ENCODE measurements at regions not wholly inside any gene's neighbourhood (a gene's known extent, or its start where the extent isn't known, plus 50 kb on each side); places are given as distances from the start of the nearest gene placed in this dataset.

DNA sequence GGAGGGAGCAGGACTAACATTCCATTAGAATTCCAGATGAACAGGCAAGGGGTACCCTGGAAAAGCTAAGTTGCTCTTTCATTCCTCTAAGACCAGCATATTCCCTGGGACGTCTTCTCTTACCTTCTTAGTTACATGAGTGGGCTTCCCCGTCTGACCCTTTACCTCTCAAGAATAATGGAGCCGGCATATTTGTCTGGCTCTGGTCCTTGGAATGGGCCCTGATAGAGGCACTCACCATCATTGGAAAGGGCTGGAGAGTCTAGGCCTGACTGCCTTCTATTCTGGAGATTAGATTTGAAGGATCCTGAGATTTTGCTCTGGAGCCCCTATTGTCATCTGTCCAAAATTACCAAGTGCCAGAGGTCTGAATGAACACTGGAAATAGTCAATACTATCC, 347.5 kb downstream of the MYCN start:
- H2BK15ac ChIP-seq (ENCODE audit: low read depth, low read length) = no peak overlapping the region
- H4K5ac ChIP-seq (ENCODE audit: insufficient read length, low read depth, low read length) = no peak overlapping the region
- Mint-ChIP-seq H3K4me3 (no peak overlapping the region), H3K27me3 (ENCODE audit: low read depth) (no peaks in the 10 kb centered on the region; the same call in none of the 2 replicates), H3K9me3 (no peaks in the 10 kb centered on the region; a peak in 2 of 5 replicates), H3K27ac (no peak overlapping the region), H3K4me1 (peaks cover 0 to 3% of the 10 kb centered on the region in 2 experiments; a peak in 1 of 4 replicates), H3K36me3 (ENCODE audit: insufficient read depth in 1 of 3, low read depth in 3 of 3) (no peaks in the 10 kb centered on the region; a peak in 1 of 7 replicates)
- H3K4me1 ChIP-seq (ENCODE audit: insufficient read depth, low read length) = no peaks in the 10 kb centered on the region; the same call in 1 of the 2 replicates
- no peak overlapping the region for H2BK20ac ChIP-seq (ENCODE audit: low read depth, low read length, poor library complexity, severe bottlenecking)
- H4K8ac ChIP-seq (replicated peaks; ENCODE audit: insufficient read length, low read depth, low read length) = no peak overlapping the region
- H3K4me2 ChIP-seq (ENCODE audit: insufficient read depth, insufficient read length, low read length) = no peak overlapping the region
- DNase-seq = no peak
- H3K27ac ChIP-seq (ENCODE audit: insufficient read length, low read depth, low read length) = no peak overlapping the region
- no peaks in the 10 kb centered on the region for H3K27me3 ChIP-seq (ENCODE audit: insufficient read depth, low read length)
- H2BK5ac ChIP-seq (ENCODE audit: insufficient read length, low read length) = no peak overlapping the region
- H3T11ph ChIP-seq (ENCODE audit: low read length) = no peak overlapping the region
- no peak overlapping the region for H3K4ac ChIP-seq (ENCODE audit: low read depth, low read length)
- no peak overlapping the region for H3K56ac ChIP-seq (ENCODE audit: insufficient read length, low read depth, low read length)
- no peak for TF ChIP-seq CTCF (conservative IDR thresholded peaks at IDR 0.05)
- no peak overlapping the region for H4K91ac ChIP-seq (ENCODE audit: insufficient read length, low read depth, low read length)
- no peaks in the 10 kb centered on the region for H3K79me1 ChIP-seq (ENCODE audit: insufficient read depth, low read depth, low read length, poor library complexity, severe bottlenecking)
- no peak overlapping the region for H3K9ac ChIP-seq (ENCODE audit: extremely low read depth, insufficient read length, low read length)
- no peaks in the 10 kb centered on the region for H3K9me3 ChIP-seq (ENCODE audit: control insufficient read depth, low read depth, low read length)
- no CpG with 5 or more reads among the region's 3 CpGs for WGBS (ENCODE audit: extremely low coverage, insufficient read length, low lambda C conversion rate)
- no peak overlapping the region for H3K18ac ChIP-seq (ENCODE audit: insufficient read length, low read depth, low read length)
- H2BK12ac ChIP-seq (ENCODE audit: insufficient read length, low read depth, low read length) = no peak overlapping the region
- no peaks in the 10 kb centered on the region for H3K79me2 ChIP-seq (ENCODE audit: insufficient read depth, low read length)
- no peaks in the 10 kb centered on the region for H4K20me1 ChIP-seq (ENCODE audit: control insufficient read depth, insufficient read depth, insufficient read length)
- H3K23ac ChIP-seq (ENCODE audit: insufficient read length, low read depth, low read length) = no peak overlapping the region
- H2BK120ac ChIP-seq (ENCODE audit: low read depth, low read length, poor library complexity, severe bottlenecking) = no peak overlapping the region
- no peaks in the 10 kb centered on the region for H3K23me2 ChIP-seq (ENCODE audit: insufficient read length, low read depth, low read length, poor library complexity, severe bottlenecking)
- no peak overlapping the region for H3K14ac ChIP-seq (ENCODE audit: insufficient read depth, low read length)
- H2AFZ ChIP-seq (ENCODE audit: low read length) = no peak overlapping the region
- H2AK5ac ChIP-seq (ENCODE audit: insufficient read length, low read length) = no peak overlapping the region

Data from H9 (cell line).